IMR-90 (cell line): ENCODE measurements at regions not wholly inside any gene's neighbourhood (a gene's known extent, or its start where the extent isn't known, plus 50 kb on each side); places are given as distances from the start of the nearest gene placed in this dataset.

Source experiments
- ATAC-seq: fragments of 200-7000 bp; cut with Tn5 transposase; 2 replicates; pipeline ENCODE4 v1.9.1; 2020; ENCODE audit warnings: low read depth, mild to moderate bottlenecking, moderate library complexity
- BruUV-seq: library from RNA; stranded (reverse); fragments of 400-500 nt; replicated peaks from 2 replicates; lab custom pipeline; 2021; lab: Mats Ljungman, UMichigan
- CTCF ChIA-PET: fragments of 300-600 bp; formaldehyde crosslinking; extraction: SDS; loops from one replicate; lab custom pipeline; 2021; ENCODE audit warnings: antibody characterized with exemption; lab: Yijun Ruan, JAX
- POLR2A ChIA-PET: fragments of 300-600 bp; sonication (Branson Sonifier 250); formaldehyde crosslinking; loops from one replicate; lab custom pipeline; 2022; ENCODE audit warnings: antibody characterized with exemption; ENCODE audit not compliant: unreplicated experiment; lab: Charles Lee
- DNase-seq: peaks from one replicate; pipeline ENCODE4 v3.0.0; 2013
- H2AFZ ChIP-seq: replicated peaks from 2 replicates; pipeline ENCODE3; 2013; ENCODE audit warnings: low read length, mild to moderate bottlenecking; ENCODE audit not compliant: poor library complexity
- H2AK5ac ChIP-seq: 2 replicates; pipeline ENCODE4 v1.6.1; 2013; ENCODE audit warnings: low read depth, low read length, inconsistent platforms
- H2AK9ac ChIP-seq: replicated peaks from 2 replicates; pipeline ENCODE3; 2013; ENCODE audit warnings: mild to moderate bottlenecking, low read depth, low read length, moderate library complexity; ENCODE audit not compliant: poor library complexity
- H2BK120ac ChIP-seq: 2 replicates; pipeline ENCODE4 v1.6.1; 2013; ENCODE audit warnings: low read depth, low read length, inconsistent platforms
- H2BK15ac ChIP-seq: 3 replicates; pipeline ENCODE4 v1.6.1; 2013; ENCODE audit warnings: low read depth, low read length, inconsistent platforms
- H2BK20ac ChIP-seq: 2 replicates; pipeline ENCODE4 v1.6.1; 2013; ENCODE audit warnings: low read depth, mild to moderate bottlenecking, inconsistent platforms, low read length, moderate library complexity
- H2BK5ac ChIP-seq: 2 replicates; pipeline ENCODE4 v1.6.1; 2013; ENCODE audit warnings: mild to moderate bottlenecking, low read depth, low read length, inconsistent platforms; ENCODE audit not compliant: poor library complexity, severe bottlenecking
- H3K14ac ChIP-seq: replicated peaks from 2 replicates; pipeline ENCODE4 v1.6.1; 2013; ENCODE audit warnings: low read depth, low read length, inconsistent platforms
- H3K18ac ChIP-seq: 2 replicates; pipeline ENCODE4 v1.6.1; 2013; ENCODE audit warnings: low read depth, low read length, control low read depth
- H3K23ac ChIP-seq: 2 replicates; pipeline ENCODE4 v1.6.1; 2013; ENCODE audit warnings: low read depth, low read length, inconsistent platforms
- H3K27ac ChIP-seq: 2 replicates; pipeline ENCODE4 v1.5.1; 2013; ENCODE audit warnings: mild to moderate bottlenecking, control low read depth, low read length; ENCODE audit not compliant: insufficient read depth
- H3K27me3 ChIP-seq: 2 replicates; pipeline ENCODE4 v1.6.1; 2013; ENCODE audit warnings: low read length; ENCODE audit not compliant: control insufficient read depth, insufficient read depth
- H3K36me3 ChIP-seq: 2 replicates; pipeline ENCODE4 v1.6.1; 2013; ENCODE audit warnings: low read length, mixed read lengths; ENCODE audit not compliant: control insufficient read depth, insufficient read depth
- H3K4ac ChIP-seq: 2 replicates; pipeline ENCODE4 v1.6.1; 2013; ENCODE audit warnings: low read depth, low read length, inconsistent platforms
- H3K4me1 ChIP-seq: 2 replicates; pipeline ENCODE4 v1.6.1; 2013; ENCODE audit warnings: low read length, mixed read lengths; ENCODE audit not compliant: control insufficient read depth, insufficient read depth
- H3K4me2 ChIP-seq: 2 replicates; pipeline ENCODE4 v1.6.1; 2013; ENCODE audit warnings: low read depth, mild to moderate bottlenecking, control low read depth, low read length, moderate library complexity
- H3K4me3 ChIP-seq: 2 replicates; pipeline ENCODE4 v1.5.1; 2013; ENCODE audit warnings: low read depth, mild to moderate bottlenecking, control low read depth, low read length, moderate library complexity; ENCODE audit not compliant: insufficient read depth
- H3K56ac ChIP-seq: 2 replicates; pipeline ENCODE4 v1.6.1; 2013; ENCODE audit warnings: low read length, inconsistent platforms; ENCODE audit not compliant: insufficient read depth; ENCODE audit errors: extremely low read depth
- H3K79me1 ChIP-seq, 2 experiments: 2 replicates each; pipeline ENCODE4 v1.6.1; 2013; ENCODE audit warnings: low read length in 2 of 2, inconsistent platforms in 1 of 2, low read depth in 1 of 2
- H3K9ac ChIP-seq: 2 replicates; pipeline ENCODE4 v1.6.1; 2013; ENCODE audit warnings: low read depth, low read length, control low read depth
- H3K9me1 ChIP-seq: 2 replicates; pipeline ENCODE4 v1.6.1; 2013; ENCODE audit warnings: low read length, inconsistent platforms; ENCODE audit not compliant: insufficient read depth
- H3K9me3 ChIP-seq: 2 replicates; pipeline ENCODE4 v1.6.1; 2013; ENCODE audit warnings: low read length; ENCODE audit not compliant: control insufficient read depth, insufficient read depth
- H4K20me1 ChIP-seq: 2 replicates; pipeline ENCODE4 v1.6.1; 2013; ENCODE audit warnings: low read length, inconsistent platforms; ENCODE audit not compliant: insufficient read depth
- H4K5ac ChIP-seq: 2 replicates; pipeline ENCODE4 v1.6.1; 2013; ENCODE audit warnings: mild to moderate bottlenecking, low read depth, low read length, control low read depth
- H4K8ac ChIP-seq, 2 experiments: 2 replicates each; pipeline ENCODE4 v1.6.1; 2013; ENCODE audit warnings: low read depth in 2 of 2, low read length in 2 of 2, control low read depth in 1 of 2, inconsistent platforms in 1 of 2
- H4K91ac ChIP-seq: 2 replicates; pipeline ENCODE4 v1.6.1; 2013; ENCODE audit warnings: low read depth, low read length, inconsistent platforms; ENCODE audit not compliant: insufficient read depth
- MAFK ChIP-seq: IDR thresholded peaks from 2 replicates; pipeline ENCODE4 v1.6.1; 2012; ENCODE audit warnings: low read depth, low read length, improper control_type of control experiment
- MXI1 ChIP-seq: IDR thresholded peaks from 2 replicates; pipeline ENCODE4 v1.6.1; 2012; ENCODE audit warnings: low read depth, mild to moderate bottlenecking, low read length, moderate library complexity, borderline replicate concordance
- WGBS, 2 experiments: methylation state at CpG; one replicate each; pipeline versions ENCODE4 v1.1.5 to v1.1.7; 2013; ENCODE audit warnings: missing lambda C conversion rate in 2 of 2; ENCODE audit not compliant: insufficient read length in 1 of 2; ENCODE audit errors: extremely low coverage in 2 of 2; 5-methylcytosine and 5-hydroxymethylcytosine counted together
- dilution Hi-C: fragments of 300-500 bp; cut with HindIII; formaldehyde crosslinking; loops from one replicate; pipeline ENCODE4 v1.14.3; 2018; ENCODE audit warnings: low sequenced_read_pairs; ENCODE audit not compliant: unreplicated experiment
- in situ Hi-C: fragments of 300-500 bp; cut with MboI; formaldehyde crosslinking; loops from 3 replicates; pipeline ENCODE4 v1.14.3; 2019; ENCODE audit warnings: low sequenced_read_pairs, inconsistent platforms, mixed read lengths
- intact Hi-C: fragments of 100-400 bp; cut with micrococcal nuclease; formaldehyde crosslinking; loops from 2 replicates; pipeline ENCODE4 v1.10.0; 2022

DNA sequence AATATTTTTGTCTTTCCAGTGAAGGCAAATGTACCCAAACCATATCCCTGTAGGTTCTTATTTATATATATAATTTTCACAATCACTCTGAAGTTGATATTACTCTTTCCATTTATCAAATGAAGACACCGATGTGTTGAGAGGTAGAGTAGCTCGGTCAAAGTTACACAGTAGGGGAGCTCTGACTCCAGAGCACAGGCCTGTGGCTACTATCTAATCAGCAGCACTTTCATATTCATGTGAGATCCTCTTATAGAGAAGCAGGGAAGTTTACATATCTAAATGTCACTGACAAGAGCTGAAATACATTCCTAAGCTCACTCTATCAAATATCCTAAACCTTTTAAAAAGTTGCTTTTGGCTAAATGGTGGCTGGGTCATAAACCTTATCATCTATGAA lies 241.1 kb upstream of the B3GALT2 start:
- Histone ChIP-seq H3K36me3 (no peaks in the 10 kb centered on the region), H3K4me2 (no peak overlapping the region), H4K20me1 (no peaks in the 10 kb centered on the region), H3K27me3 (no peaks in the 10 kb centered on the region), H3K9ac (no peak overlapping the region), H3K4ac (no peak overlapping the region), H4K91ac (no peak overlapping the region), H3K56ac (no peak overlapping the region), H2AK9ac (no peak overlapping the region), H2BK15ac (no peak overlapping the region), H4K5ac (no peak overlapping the region), H2BK20ac (no peak overlapping the region), H3K9me1 (no peaks in the 10 kb centered on the region), H2BK5ac (no peak overlapping the region), H2AFZ (no peak overlapping the region), H3K9me3 (peaks cover 1% of the 10 kb centered on the region; the same call in 1 of the 2 replicates), H4K8ac (no peak overlapping the region), H3K27ac (no peak overlapping the region), H3K18ac (no peak overlapping the region), H3K79me1 (no peaks in the 10 kb centered on the region), H3K4me1 (no peaks in the 10 kb centered on the region), H2AK5ac (no peak overlapping the region), H3K23ac (no peak overlapping the region), H2BK120ac (no peak overlapping the region), H3K4me3 (no peak overlapping the region), H3K14ac (no peak overlapping the region)
- no CpG with 5 or more reads among the region's 2 CpGs for WGBS, 2 experiments
- in situ Hi-C loops: no loop called here
- dilution Hi-C loops: no loop called here
- POLR2A ChIA-PET: no interaction called here
- BruUV-seq: no TSS peak
- no peak for TF ChIP-seq MXI1
- TF ChIP-seq MAFK: no peak
- CTCF ChIA-PET: no interaction called here
- intact Hi-C loops: no loop called here
- no peak for DNase-seq
- ATAC-seq: no peak
